ENCODE measurements at regions not wholly inside any gene's neighbourhood (a gene's known extent, or its start where the extent isn't known, plus 50 kb on each side); places are given as distances from the start of the nearest gene placed in this dataset.
"Not testable (repeated sequence)": the region's sequence is repeated elsewhere in the genome, so short reads cannot be mapped to it uniquely, and the experiment has no call there.

- no peaks in the 10 kb centered on the region for H3K4me1 ChIP-seq (ENCODE audit: control insufficient read depth in 1 of 2, low read depth in 2 of 2)
- H3K9me3 ChIP-seq: no peaks in the 10 kb centered on the region
- TF ChIP-seq CTCF (IDR thresholded peaks at IDR 0.05): no peak
- no peak overlapping the region for H3K4me3 ChIP-seq
- no peak for ATAC-seq (ENCODE audit: insufficient number of reproducible peaks, low FRiP score, low read depth)
- no peak for DNase-seq (ENCODE audit: low spot score)
- H3K27me3 ChIP-seq (replicated peaks; ENCODE audit: insufficient read depth): no peaks in the 10 kb centered on the region
- no peaks in the 10 kb centered on the region for H3K36me3 ChIP-seq
- H3K27ac ChIP-seq: no peak overlapping the region
Observed at GRCh38 chr2:4931721-4932365, 760.3 kb upstream of the SOX11 start.

DNA sequence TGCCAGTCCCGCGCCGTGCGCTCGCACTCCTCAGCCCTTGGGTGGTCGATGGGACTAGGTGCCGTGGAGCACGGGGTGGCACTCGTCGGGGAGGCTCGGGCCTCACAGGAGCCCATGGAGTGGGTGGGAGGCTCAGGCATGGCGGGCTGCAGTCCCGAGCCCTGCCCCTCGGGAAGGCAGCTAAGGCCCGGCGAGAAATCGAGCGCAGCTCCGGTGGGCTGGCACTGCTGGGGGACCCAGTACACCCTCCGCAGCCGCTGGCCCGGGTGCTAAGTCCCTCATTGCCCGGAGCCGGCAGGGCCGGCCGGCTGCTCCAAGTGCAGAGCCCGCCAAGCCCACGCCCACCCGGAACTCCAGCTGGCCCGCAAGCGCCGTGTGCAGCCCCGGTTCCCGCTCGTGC is 756.9 kb upstream of the SOX11 start:
- not testable (repeated sequence) for H3K27ac ChIP-seq; H3K27me3 ChIP-seq (replicated peaks; ENCODE audit: insufficient read depth); H3K36me3 ChIP-seq; H3K9me3 ChIP-seq; DNase-seq (ENCODE audit: low spot score); H3K4me1 ChIP-seq (ENCODE audit: control insufficient read depth in 1 of 2, low read depth in 2 of 2); ATAC-seq (ENCODE audit: insufficient number of reproducible peaks, low FRiP score, low read depth); H3K4me3 ChIP-seq

GRCh38 chr2:4937550-4937949 is 754.6 kb upstream of the SOX11 start:
- H3K36me3 ChIP-seq: no peaks in the 10 kb centered on the region
- no peak overlapping the region for H3K27ac ChIP-seq
- H3K27me3 ChIP-seq (replicated peaks; ENCODE audit: insufficient read depth): no peaks in the 10 kb centered on the region
- TF ChIP-seq CTCF (IDR thresholded peaks at IDR 0.05): no peak
- DNase-seq (ENCODE audit: low spot score) (no peak), ATAC-seq (ENCODE audit: insufficient number of reproducible peaks, low FRiP score, low read depth) (no peak)
- H3K9me3 ChIP-seq: no peaks in the 10 kb centered on the region
- no peaks in the 10 kb centered on the region for H3K4me1 ChIP-seq (ENCODE audit: control insufficient read depth in 1 of 2, low read depth in 2 of 2)
- H3K4me3 ChIP-seq: no peak overlapping the region

GRCh38 chr2:4938206-4938605 is 754.0 kb upstream of the SOX11 start:
- no peak for ATAC-seq (ENCODE audit: insufficient number of reproducible peaks, low FRiP score, low read depth)
- Histone ChIP-seq H3K4me1 (ENCODE audit: control insufficient read depth in 1 of 2, low read depth in 2 of 2) (no peaks in the 10 kb centered on the region), H3K27ac (no peak overlapping the region), H3K36me3 (no peaks in the 10 kb centered on the region), H3K4me3 (no peak overlapping the region), H3K9me3 (no peaks in the 10 kb centered on the region), H3K27me3 (replicated peaks; ENCODE audit: insufficient read depth) (no peaks in the 10 kb centered on the region)
- no peak for TF ChIP-seq CTCF (IDR thresholded peaks at IDR 0.05)
- no peak for DNase-seq (ENCODE audit: low spot score)

DNA sequence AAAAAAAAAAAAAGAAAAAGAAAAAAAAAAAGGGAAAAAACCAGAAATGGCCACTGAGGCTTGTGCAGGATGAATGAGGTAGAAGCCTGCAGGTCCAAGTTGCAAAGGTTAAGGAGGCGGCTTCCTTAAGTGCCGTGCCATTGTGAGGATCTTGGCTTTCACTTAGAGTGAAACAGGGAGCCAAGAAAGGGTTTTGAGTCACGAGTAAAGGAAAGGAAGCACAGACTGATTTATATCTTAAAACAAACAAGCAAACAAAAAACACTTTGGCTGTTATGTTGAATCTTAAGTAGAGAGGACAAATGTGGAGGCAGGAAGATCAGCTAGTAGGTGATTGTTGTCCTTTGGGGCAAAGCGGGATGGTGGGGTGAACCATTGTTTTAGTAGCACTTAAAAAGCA is 749.7 kb upstream of the SOX11 start:
- no peaks in the 10 kb centered on the region for H3K36me3 ChIP-seq
- no peaks in the 10 kb centered on the region for H3K4me1 ChIP-seq (ENCODE audit: control insufficient read depth in 1 of 2, low read depth in 2 of 2)
- no peaks in the 10 kb centered on the region for H3K9me3 ChIP-seq
- no peak overlapping the region for H3K27ac ChIP-seq
- ATAC-seq (ENCODE audit: insufficient number of reproducible peaks, low FRiP score, low read depth) (no peak), DNase-seq (ENCODE audit: low spot score) (no peak)
- no peak overlapping the region for H3K4me3 ChIP-seq
- H3K27me3 ChIP-seq (replicated peaks; ENCODE audit: insufficient read depth): no peaks in the 10 kb centered on the region
- no peak for TF ChIP-seq CTCF (IDR thresholded peaks at IDR 0.05)

DNA sequence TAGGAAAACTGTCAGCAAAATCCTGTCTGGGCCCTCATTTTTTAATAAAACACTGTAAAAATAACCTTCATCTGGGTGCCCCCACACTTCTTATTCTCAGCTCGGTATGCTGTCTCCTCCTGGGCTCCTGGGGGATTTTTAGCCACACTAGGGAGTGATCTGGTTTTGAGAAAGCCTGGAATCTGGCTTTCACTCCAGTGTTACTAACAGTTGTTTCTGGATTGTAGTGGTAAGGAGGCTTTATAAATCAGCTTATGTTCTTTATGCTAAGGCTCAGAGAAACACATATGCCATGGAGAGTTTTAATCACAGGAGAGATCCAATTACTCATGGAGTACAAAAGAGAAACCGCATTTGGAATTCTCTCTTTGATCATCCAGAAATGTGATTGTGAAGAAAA is 744.3 kb upstream of the SOX11 start:
- no peaks in the 10 kb centered on the region for H3K36me3 ChIP-seq
- no peak for ATAC-seq (ENCODE audit: insufficient number of reproducible peaks, low FRiP score, low read depth)
- no peak for TF ChIP-seq CTCF (IDR thresholded peaks at IDR 0.05)

More for the DNA sequence above, 744.3 kb upstream of the SOX11 start:
- Histone ChIP-seq H3K4me1 (ENCODE audit: control insufficient read depth in 1 of 2, low read depth in 2 of 2) (no peaks in the 10 kb centered on the region), H3K4me3 (no peak overlapping the region), H3K27me3 (replicated peaks; ENCODE audit: insufficient read depth) (no peaks in the 10 kb centered on the region), H3K27ac (no peak overlapping the region), H3K9me3 (no peaks in the 10 kb centered on the region)
- no peak for DNase-seq (ENCODE audit: low spot score)

All from thoracic aorta (tissue), 2 donors.